SU-DHL-6 (cell line): ENCODE measurements at regions not wholly inside any gene's neighbourhood (a gene's known extent, or its start where the extent isn't known, plus 50 kb on each side); places are given as distances from the start of the nearest gene placed in this dataset.

Experiments used
- EZH2phosphoT487 ChIP-seq: fragments of 200-600 bp; sonication (generic), shearing (Covaris generic); conservative IDR thresholded peaks from 2 replicates; pipeline ENCODE4 v1.6.1; 2018; ENCODE audit warnings: mild to moderate bottlenecking, antibody characterized with exemption, low read length, moderate library complexity, mixed read lengths
- TF ChIP-seq, protein P1 (sequence below): fragments of 200-600 bp; sonication (generic); IDR thresholded peaks from one replicate; pipeline ENCODE4 v1.5.1; 2017; ENCODE audit warnings: antibody characterized with exemption, mild to moderate bottlenecking, low read length, moderate library complexity; ENCODE audit not compliant: insufficient read depth, poor library complexity, severe bottlenecking

DNA sequence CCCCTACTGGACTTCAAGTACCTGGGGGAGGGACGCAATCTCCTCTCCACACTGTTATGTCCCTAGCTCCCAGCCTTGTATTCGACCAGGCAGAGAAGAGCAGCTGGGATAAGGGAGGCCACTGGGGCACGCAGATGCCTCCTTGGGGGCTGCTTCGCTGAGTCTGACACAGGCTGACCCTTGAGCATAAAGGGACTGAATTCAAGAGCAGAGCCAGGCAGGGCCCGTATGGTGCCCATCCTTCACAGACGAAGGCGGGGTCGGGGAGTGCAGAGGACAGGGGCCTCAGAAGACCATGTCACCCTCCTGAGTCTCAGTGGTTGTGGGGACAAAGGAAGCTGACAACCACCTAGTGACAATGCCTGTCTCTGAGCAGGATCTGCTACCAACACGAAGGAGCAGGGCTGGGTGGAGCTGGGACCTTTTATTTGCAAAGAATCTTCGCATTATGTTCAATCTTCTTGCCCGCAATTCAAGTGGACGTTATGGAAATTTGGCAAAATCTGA, 124.6 kb downstream of the TUBA3C start:
- TF ChIP-seq, protein P1, sequence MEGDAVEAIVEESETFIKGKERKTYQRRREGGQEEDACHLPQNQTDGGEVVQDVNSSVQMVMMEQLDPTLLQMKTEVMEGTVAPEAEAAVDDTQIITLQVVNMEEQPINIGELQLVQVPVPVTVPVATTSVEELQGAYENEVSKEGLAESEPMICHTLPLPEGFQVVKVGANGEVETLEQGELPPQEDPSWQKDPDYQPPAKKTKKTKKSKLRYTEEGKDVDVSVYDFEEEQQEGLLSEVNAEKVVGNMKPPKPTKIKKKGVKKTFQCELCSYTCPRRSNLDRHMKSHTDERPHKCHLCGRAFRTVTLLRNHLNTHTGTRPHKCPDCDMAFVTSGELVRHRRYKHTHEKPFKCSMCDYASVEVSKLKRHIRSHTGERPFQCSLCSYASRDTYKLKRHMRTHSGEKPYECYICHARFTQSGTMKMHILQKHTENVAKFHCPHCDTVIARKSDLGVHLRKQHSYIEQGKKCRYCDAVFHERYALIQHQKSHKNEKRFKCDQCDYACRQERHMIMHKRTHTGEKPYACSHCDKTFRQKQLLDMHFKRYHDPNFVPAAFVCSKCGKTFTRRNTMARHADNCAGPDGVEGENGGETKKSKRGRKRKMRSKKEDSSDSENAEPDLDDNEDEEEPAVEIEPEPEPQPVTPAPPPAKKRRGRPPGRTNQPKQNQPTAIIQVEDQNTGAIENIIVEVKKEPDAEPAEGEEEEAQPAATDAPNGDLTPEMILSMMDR, result no peak
- TF ChIP-seq EZH2phosphoT487, result no peak
